ENCODE measurements at regions not wholly inside any gene's neighbourhood (a gene's known extent, or its start where the extent isn't known, plus 50 kb on each side); places are given as distances from the start of the nearest gene placed in this dataset.
A peak's percentile ranks its signal among the peaks of the same experiment; 100 is the strongest.
"Not testable (repeated sequence)": the region's sequence is repeated elsewhere in the genome, so short reads cannot be mapped to it uniquely, and the experiment has no call there.

DNA sequence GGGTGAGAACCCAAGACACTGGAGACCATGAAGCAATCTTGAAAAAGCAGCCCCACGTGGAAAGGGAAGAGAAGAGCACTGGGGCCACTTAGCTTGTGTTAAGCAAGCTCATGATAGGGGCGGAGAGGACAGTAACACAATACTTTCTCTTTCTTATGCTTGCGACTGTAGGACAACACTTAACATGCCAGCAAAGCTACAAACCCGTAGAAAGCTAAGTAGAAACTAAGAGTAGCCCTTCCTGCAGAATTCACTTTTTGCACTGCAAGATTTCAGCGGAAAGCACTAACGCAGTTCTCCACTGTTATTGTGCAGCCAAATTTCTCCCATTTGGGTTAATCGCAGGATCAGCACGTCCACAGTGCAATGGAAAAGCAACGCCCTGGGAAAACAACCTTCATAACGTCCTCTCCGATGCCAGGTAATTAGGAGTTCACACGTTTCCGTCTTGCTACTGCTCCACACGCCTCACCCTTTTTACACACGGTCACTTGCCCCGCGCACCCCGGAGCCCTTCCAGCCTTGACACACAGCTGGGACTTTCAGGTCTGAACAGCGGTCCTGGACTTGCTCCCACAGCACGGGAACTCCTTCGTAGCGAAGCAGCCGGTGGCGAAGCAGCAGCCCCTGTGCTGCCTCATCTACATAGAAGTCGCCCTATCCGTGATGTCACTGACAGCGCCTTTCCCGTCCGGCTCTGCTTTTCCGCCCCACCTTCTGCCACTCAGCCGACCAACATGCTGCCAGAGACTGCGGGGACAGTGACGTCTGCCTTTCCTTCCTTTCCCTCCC lies 148.6 kb downstream of the PPIAL4G start:
- peak overlapping the region; percentile 56 to 57 for H3K4me3 ChIP-seq (replicated peaks in 1 of 2; ENCODE audit: low read depth in 2 of 2, low read length in 2 of 2)
- TF ChIP-seq, protein P1, sequence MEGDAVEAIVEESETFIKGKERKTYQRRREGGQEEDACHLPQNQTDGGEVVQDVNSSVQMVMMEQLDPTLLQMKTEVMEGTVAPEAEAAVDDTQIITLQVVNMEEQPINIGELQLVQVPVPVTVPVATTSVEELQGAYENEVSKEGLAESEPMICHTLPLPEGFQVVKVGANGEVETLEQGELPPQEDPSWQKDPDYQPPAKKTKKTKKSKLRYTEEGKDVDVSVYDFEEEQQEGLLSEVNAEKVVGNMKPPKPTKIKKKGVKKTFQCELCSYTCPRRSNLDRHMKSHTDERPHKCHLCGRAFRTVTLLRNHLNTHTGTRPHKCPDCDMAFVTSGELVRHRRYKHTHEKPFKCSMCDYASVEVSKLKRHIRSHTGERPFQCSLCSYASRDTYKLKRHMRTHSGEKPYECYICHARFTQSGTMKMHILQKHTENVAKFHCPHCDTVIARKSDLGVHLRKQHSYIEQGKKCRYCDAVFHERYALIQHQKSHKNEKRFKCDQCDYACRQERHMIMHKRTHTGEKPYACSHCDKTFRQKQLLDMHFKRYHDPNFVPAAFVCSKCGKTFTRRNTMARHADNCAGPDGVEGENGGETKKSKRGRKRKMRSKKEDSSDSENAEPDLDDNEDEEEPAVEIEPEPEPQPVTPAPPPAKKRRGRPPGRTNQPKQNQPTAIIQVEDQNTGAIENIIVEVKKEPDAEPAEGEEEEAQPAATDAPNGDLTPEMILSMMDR (IDR thresholded peaks at IDR 0.05; ENCODE audit: low read depth, low read length) = no peak
- DNase-seq (ENCODE audit: low read depth in 2 of 2) = peak; percentile 85 to 95

DNA sequence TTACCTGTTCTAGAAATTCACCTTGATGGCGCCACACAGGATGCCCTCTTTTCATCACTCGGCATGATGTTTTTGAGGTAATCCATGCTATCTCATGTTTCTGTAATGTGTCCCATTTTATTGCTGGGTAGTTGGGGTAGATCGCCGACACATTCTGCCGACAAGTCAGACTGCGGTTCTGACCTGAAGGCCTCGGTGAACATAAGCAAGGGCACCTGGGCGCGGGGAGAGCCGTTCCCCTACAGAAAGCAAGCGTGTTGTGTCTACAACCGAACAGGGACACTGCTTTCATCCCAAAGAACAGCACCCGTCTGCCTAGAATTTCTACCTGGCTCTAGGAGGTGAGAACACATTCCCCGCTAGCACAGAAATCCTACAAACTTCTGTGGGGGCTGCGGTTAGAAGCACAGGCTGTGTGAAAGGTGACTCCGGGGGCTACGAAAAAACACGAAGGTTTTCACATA lies 149.2 kb downstream of the PPIAL4G start:
- DNase-seq (ENCODE audit: low read depth in 2 of 2) = no peak
- TF ChIP-seq, protein P1 (IDR thresholded peaks at IDR 0.05; ENCODE audit: low read depth, low read length) = no peak
- peak overlapping the region; percentile 56 to 57 for H3K4me3 ChIP-seq (replicated peaks in 1 of 2; ENCODE audit: low read depth in 2 of 2, low read length in 2 of 2)

DNA sequence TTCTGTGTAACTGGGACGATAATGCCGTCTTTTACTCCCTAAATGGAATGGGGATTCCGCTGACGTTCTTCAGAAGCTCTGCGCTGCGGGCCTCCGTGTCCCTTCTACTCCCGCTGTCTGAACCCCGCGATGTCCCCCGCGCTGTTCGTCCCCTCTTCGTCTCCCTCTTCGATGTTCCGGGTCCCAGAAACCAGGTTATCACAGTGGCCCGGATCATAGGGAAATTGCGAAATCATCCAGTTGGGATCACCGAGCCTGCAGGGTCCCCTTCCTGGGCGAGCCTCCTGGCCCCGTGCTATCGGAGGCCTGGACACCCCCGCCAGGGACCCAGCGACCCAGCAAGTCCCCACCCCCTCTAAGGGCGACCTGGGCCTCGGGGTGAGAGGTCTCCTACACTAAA lies 154.2 kb downstream of the PPIAL4G start:
- H3K4me3 ChIP-seq (replicated peaks in 1 of 2; ENCODE audit: low read depth in 2 of 2, low read length in 2 of 2) = no peak overlapping the region
- DNase-seq (ENCODE audit: low read depth in 2 of 2) = no peak

DNA sequence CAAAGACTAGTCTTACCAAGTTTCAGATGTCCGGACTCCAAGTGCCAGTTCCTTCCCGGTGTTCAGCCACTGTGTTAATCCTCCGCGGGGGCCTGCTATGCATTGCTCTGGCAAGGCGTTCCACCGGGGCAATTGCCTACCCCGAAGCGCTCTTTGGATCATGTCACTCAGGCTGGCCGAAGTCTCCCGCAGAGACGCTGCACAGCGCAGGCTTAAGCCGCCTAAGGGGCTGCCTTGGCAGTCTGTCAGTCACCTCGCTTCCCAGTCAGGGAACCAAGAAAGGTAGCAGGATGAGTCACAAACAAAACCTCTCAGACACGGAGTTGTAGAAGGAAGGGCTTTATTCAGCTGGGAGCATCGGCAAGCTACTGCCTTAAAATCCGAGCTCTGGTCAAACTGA lies 158.1 kb downstream of the PPIAL4G start:
- not testable (repeated sequence) for DNase-seq (ENCODE audit: low read depth in 2 of 2); H3K4me3 ChIP-seq (replicated peaks in 1 of 2; ENCODE audit: low read depth in 2 of 2, low read length in 2 of 2)

More for the DNA sequence above, 154.2 kb downstream of the PPIAL4G start:
- TF ChIP-seq, protein P1 (IDR thresholded peaks at IDR 0.05; ENCODE audit: low read depth, low read length) = no peak

DNA sequence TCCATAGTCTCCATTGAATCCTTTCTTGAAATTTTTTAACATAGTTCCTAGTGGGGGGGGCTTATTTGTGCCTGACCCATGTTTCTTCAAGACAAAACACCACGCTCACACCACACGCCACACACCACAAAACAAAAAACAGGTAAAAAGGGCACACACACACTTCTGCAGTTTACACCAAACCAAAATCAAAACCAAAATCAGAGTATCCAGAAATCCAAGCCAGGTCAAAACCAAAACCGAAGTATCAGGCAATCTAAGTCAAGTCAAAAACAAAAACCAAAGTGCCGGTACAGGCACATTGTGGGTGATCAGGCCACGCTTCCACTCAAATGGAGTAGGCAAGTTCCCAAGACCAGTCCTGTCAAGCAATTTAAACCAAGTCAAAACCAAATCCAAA lies 158.6 kb downstream of the PPIAL4G start:
- DNase-seq (ENCODE audit: low read depth in 2 of 2); H3K4me3 ChIP-seq (replicated peaks in 1 of 2; ENCODE audit: low read depth in 2 of 2, low read length in 2 of 2): not testable (repeated sequence)

DNA sequence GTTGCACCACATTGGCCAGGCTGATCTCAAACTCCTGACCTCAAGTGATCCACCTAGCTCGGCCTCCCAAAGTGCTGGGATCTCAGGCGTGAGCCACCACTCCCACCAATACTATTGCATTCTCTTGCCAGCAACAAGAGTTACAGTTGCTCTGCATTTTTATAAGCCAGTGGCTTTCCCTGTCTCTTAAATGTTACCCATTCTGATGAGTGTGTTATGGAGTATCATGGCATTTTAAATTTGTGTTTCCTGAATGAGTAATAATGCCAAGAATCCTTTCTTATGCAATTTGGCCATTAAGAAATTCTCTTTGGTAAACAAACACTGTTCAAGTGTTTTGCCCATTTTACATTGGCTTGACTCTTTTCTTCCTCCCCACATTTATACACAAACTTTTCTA lies 163.0 kb downstream of the PPIAL4G start:
- H3K4me3 ChIP-seq (replicated peaks in 1 of 2; ENCODE audit: low read depth in 2 of 2, low read length in 2 of 2); DNase-seq (ENCODE audit: low read depth in 2 of 2): not testable (repeated sequence)

DNA sequence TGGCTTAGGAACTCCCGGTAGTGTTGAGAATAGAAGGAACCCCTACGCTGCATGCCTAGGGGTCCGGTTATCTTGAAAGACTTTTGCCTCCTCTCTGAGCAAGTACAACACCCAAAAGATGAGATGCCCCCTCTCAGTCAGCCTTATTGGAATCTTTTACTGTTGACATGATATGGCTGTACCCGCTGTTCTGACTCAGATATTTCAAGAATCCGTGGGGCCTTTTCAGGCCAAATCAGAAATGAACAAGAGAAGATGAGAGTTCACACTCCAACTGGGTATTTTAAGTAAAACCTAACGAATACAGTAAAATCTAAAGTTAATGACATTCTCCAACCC lies 164.2 kb downstream of the PPIAL4G start:
- no peak for DNase-seq (ENCODE audit: low read depth in 2 of 2)
- H3K4me3 ChIP-seq (replicated peaks in 1 of 2; ENCODE audit: low read depth in 2 of 2, low read length in 2 of 2) = no peak overlapping the region
- TF ChIP-seq, protein P1 (IDR thresholded peaks at IDR 0.05; ENCODE audit: low read depth, low read length) = no peak

DNA sequence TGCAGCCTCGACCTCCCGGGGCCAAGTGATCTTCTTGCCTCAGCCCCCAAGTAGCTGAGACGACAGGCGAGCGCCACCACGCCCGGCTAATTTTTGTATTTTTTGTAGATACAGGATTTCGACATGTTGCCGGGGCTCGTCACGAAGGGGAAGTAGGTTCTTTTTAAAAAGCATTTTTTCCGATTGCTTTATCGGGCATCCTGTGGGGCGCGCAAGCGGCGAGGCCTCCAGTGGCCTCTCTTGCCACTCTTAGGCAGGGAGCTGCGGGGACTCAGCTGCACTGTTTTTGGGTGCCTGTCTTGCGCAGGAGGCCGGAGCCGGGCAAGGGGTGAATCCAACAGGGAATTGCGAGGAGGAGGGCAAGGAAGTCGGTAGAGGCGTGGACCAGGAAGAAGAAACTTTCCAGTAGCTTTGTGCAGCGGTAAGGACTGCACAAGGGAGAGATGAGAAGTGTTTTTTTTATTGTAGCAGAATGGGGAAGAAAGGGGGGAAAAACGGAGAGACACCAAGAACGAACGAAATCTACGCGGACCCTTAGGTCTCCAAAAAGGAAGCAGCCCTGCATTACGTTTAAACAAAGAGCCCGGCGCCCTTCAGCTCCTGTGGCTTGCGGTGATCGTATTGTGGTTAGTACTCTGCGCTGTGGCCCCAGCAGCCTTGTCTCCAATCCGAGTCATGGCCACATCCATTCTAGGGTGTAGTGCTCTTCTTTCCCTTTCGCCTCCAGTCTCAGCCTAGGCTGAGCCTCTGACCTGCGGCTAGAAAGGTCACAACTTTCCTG lies 164.8 kb downstream of the PPIAL4G start:
- TF ChIP-seq, protein P1 (IDR thresholded peaks at IDR 0.05; ENCODE audit: low read depth, low read length) = no peak
- peak overlapping the region in 1 of 2 donors; percentile 30 for H3K4me3 ChIP-seq (replicated peaks in 1 of 2; ENCODE audit: low read depth in 2 of 2, low read length in 2 of 2)
- DNase-seq (ENCODE audit: low read depth in 2 of 2) = peak; percentile 32 to 35
